H9 (cell line): ENCODE measurements at regions not wholly inside any gene's neighbourhood (a gene's known extent, or its start where the extent isn't known, plus 50 kb on each side); places are given as distances from the start of the nearest gene placed in this dataset.

Source experiments
- DNase-seq: peaks from one replicate; pipeline ENCODE4 v3.0.0-alpha.2; 2017
- H2AFZ ChIP-seq: one replicate; pipeline ENCODE4 v1.6.1; 2013; ENCODE audit warnings: mild to moderate bottlenecking, low read length, control low read depth, moderate library complexity
- H2AK5ac ChIP-seq: 2 replicates; pipeline ENCODE4 v1.6.1; 2013; ENCODE audit warnings: low read length, control low read depth, mixed read lengths; ENCODE audit not compliant: insufficient read length
- H2BK120ac ChIP-seq: one replicate; pipeline ENCODE4 v1.6.1; 2013; ENCODE audit warnings: low read depth, mild to moderate bottlenecking, low read length, control low read depth, inconsistent platforms; ENCODE audit not compliant: poor library complexity, severe bottlenecking
- H2BK12ac ChIP-seq: 2 replicates; pipeline ENCODE4 v1.6.1; 2013; ENCODE audit warnings: low read length, control low read depth, mixed read lengths, low read depth; ENCODE audit not compliant: insufficient read length
- H2BK15ac ChIP-seq: 2 replicates; pipeline ENCODE4 v1.6.1; 2013; ENCODE audit warnings: low read depth, low read length, control low read depth
- H2BK20ac ChIP-seq: one replicate; pipeline ENCODE4 v1.6.1; 2013; ENCODE audit warnings: low read depth, mild to moderate bottlenecking, low read length, control low read depth, inconsistent platforms; ENCODE audit not compliant: poor library complexity, severe bottlenecking
- H2BK5ac ChIP-seq: 2 replicates; pipeline ENCODE4 v1.6.1; 2013; ENCODE audit warnings: low read length, control low read depth, mixed read lengths; ENCODE audit not compliant: insufficient read length
- H3K14ac ChIP-seq: 2 replicates; pipeline ENCODE4 v1.6.1; 2013; ENCODE audit warnings: low read length, control low read depth; ENCODE audit not compliant: insufficient read depth
- H3K18ac ChIP-seq: 2 replicates; pipeline ENCODE4 v1.6.1; 2013; ENCODE audit warnings: low read depth, mild to moderate bottlenecking, mixed read lengths, low read length, control low read depth; ENCODE audit not compliant: insufficient read length
- H3K23ac ChIP-seq: 2 replicates; pipeline ENCODE4 v1.6.1; 2013; ENCODE audit warnings: low read length, control low read depth, mixed read lengths, low read depth; ENCODE audit not compliant: insufficient read length
- H3K23me2 ChIP-seq: 2 replicates; pipeline ENCODE4 v1.6.1; 2013; ENCODE audit warnings: low read depth, mild to moderate bottlenecking, mixed read lengths, low read length, control low read depth; ENCODE audit not compliant: insufficient read length, poor library complexity, severe bottlenecking
- H3K27ac ChIP-seq: 2 replicates; pipeline ENCODE4 v1.5.1; 2013; ENCODE audit warnings: low read length, control low read depth, mixed read lengths, low read depth; ENCODE audit not compliant: insufficient read length
- H3K27me3 ChIP-seq: 2 replicates; pipeline ENCODE4 v1.6.1; 2013; ENCODE audit warnings: low read length, control low read depth, inconsistent platforms; ENCODE audit not compliant: insufficient read depth
- H3K4ac ChIP-seq: 2 replicates; pipeline ENCODE4 v1.6.1; 2013; ENCODE audit warnings: low read depth, mild to moderate bottlenecking, control low read depth, inconsistent platforms, low read length, moderate library complexity
- H3K4me1 ChIP-seq: 2 replicates; pipeline ENCODE4 v1.6.1; 2013; ENCODE audit warnings: low read length, control low read depth, inconsistent platforms; ENCODE audit not compliant: insufficient read depth
- H3K4me2 ChIP-seq: 2 replicates; pipeline ENCODE4 v1.6.1; 2013; ENCODE audit warnings: low read length, control low read depth, mixed read lengths; ENCODE audit not compliant: insufficient read length, insufficient read depth
- H3K56ac ChIP-seq: 2 replicates; pipeline ENCODE4 v1.6.1; 2013; ENCODE audit warnings: low read depth, mild to moderate bottlenecking, mixed read lengths, low read length, control low read depth; ENCODE audit not compliant: insufficient read length
- H3K79me1 ChIP-seq: 2 replicates; pipeline ENCODE4 v1.6.1; 2013; ENCODE audit warnings: low read depth, mild to moderate bottlenecking, moderate library complexity, low read length, control low read depth, inconsistent platforms; ENCODE audit not compliant: insufficient read depth, poor library complexity, severe bottlenecking
- H3K79me2 ChIP-seq: 2 replicates; pipeline ENCODE4 v1.6.1; 2013; ENCODE audit warnings: low read length, control low read depth, inconsistent platforms; ENCODE audit not compliant: insufficient read depth
- H3K9ac ChIP-seq: 2 replicates; pipeline ENCODE4 v1.6.1; 2013; ENCODE audit warnings: low read length, control low read depth, mixed read lengths; ENCODE audit not compliant: insufficient read length; ENCODE audit errors: extremely low read depth
- H3K9me3 ChIP-seq: one replicate; pipeline ENCODE4 v1.6.1; 2013; ENCODE audit warnings: low read depth, low read length, inconsistent platforms; ENCODE audit not compliant: control insufficient read depth
- H3T11ph ChIP-seq: one replicate; pipeline ENCODE4 v1.6.1; 2013; ENCODE audit warnings: mild to moderate bottlenecking, low read length, control low read depth, inconsistent platforms
- H4K20me1 ChIP-seq: one replicate; pipeline ENCODE4 v1.6.1; 2013; ENCODE audit not compliant: control insufficient read depth, insufficient read length, insufficient read depth
- H4K5ac ChIP-seq: 2 replicates; pipeline ENCODE4 v1.6.1; 2013; ENCODE audit warnings: low read depth, mild to moderate bottlenecking, mixed read lengths, low read length, control low read depth; ENCODE audit not compliant: insufficient read length
- H4K8ac ChIP-seq: replicated peaks from 2 replicates; pipeline ENCODE4 v1.6.1; 2013; ENCODE audit warnings: low read length, control low read depth, mixed read lengths, low read depth; ENCODE audit not compliant: insufficient read length
- H4K91ac ChIP-seq: 2 replicates; pipeline ENCODE4 v1.6.1; 2013; ENCODE audit warnings: low read depth, mild to moderate bottlenecking, moderate library complexity, mixed read lengths, low read length, control low read depth; ENCODE audit not compliant: insufficient read length
- H3K27ac Mint-ChIP-seq, 3 experiments: 2 replicates in 2 of 3; 3 replicates in 1 of 3; pipeline ENCODE4 v1.8.0; 2020 to 2021; ENCODE audit warnings: mixed read lengths in 3 of 3, mild to moderate bottlenecking in 1 of 3, moderate library complexity in 1 of 3
- H3K27me3 Mint-ChIP-seq: 2 replicates; pipeline ENCODE4 v1.8.0; 2021; ENCODE audit warnings: low read depth, mild to moderate bottlenecking, moderate library complexity, mixed read lengths
- H3K36me3 Mint-ChIP-seq, 3 experiments: 2 replicates in 2 of 3; 3 replicates in 1 of 3; pipeline ENCODE4 v1.8.0; 2020 to 2021; ENCODE audit warnings: low read depth in 3 of 3, mixed read lengths in 3 of 3; ENCODE audit not compliant: insufficient read depth in 1 of 3
- H3K4me1 Mint-ChIP-seq, 2 experiments: 2 replicates each; pipeline ENCODE4 v1.8.0; 2020; ENCODE audit warnings: mixed read lengths in 2 of 2
- H3K4me3 Mint-ChIP-seq, 2 experiments: 2 replicates in 1 of 2; 3 replicates in 1 of 2; pipeline ENCODE4 v1.8.0; 2020 to 2021; ENCODE audit warnings: mild to moderate bottlenecking in 2 of 2, mixed read lengths in 2 of 2, moderate library complexity in 1 of 2
- H3K9me3 Mint-ChIP-seq, 2 experiments: 2 replicates in 1 of 2; 3 replicates in 1 of 2; pipeline ENCODE4 v1.8.0; 2020; ENCODE audit warnings: mild to moderate bottlenecking in 2 of 2, mixed read lengths in 2 of 2, moderate library complexity in 1 of 2
- CTCF ChIP-seq: fragments of 200-600 bp; sonication (generic); conservative IDR thresholded peaks from 3 replicates; pipeline ENCODE4 v1.8.0; 2021; ENCODE audit warnings: antibody characterized with exemption, mild to moderate bottlenecking
- WGBS: extraction: QIAGEN DNeasy Blood & Tissue Kit; methylation state at CpG from one replicate; pipeline ENCODE4 v1.1.7; 2013; ENCODE audit warnings: missing lambda C conversion rate, low lambda C conversion rate, mixed read lengths; ENCODE audit not compliant: insufficient read length; ENCODE audit errors: extremely low coverage; 5-methylcytosine and 5-hydroxymethylcytosine counted together

- no peaks in the 10 kb centered on the region for H3K4me1 ChIP-seq
- H2BK15ac ChIP-seq, result no peak overlapping the region
- H3K9ac ChIP-seq, result no peak overlapping the region
- no peak overlapping the region for H3K23ac ChIP-seq
- H3K14ac ChIP-seq, result no peak overlapping the region
- no peak for DNase-seq
- no peaks in the 10 kb centered on the region for H3K9me3 ChIP-seq
- no CpG with 5 or more reads among the region's 1 CpG for WGBS
- no peak overlapping the region for H3K27ac ChIP-seq
- Mint-ChIP-seq H3K27ac (no peak overlapping the region), H3K4me3 (no peak overlapping the region), H3K9me3 (no peaks in the 10 kb centered on the region), H3K4me1 (peaks cover 16 to 25% of the 10 kb centered on the region in 2 experiments), H3K36me3 (no peaks in the 10 kb centered on the region; a peak in 1 of 7 replicates), H3K27me3 (no peaks in the 10 kb centered on the region; the same call in 1 of the 2 replicates)
- peaks cover 2% of the 10 kb centered on the region for H4K20me1 ChIP-seq
- H3K23me2 ChIP-seq, result no peaks in the 10 kb centered on the region
- no peak overlapping the region for H4K5ac ChIP-seq
- H3K27me3 ChIP-seq, result no peaks in the 10 kb centered on the region
- H2BK20ac ChIP-seq, result no peak overlapping the region
- no peak overlapping the region for H2BK12ac ChIP-seq
- TF ChIP-seq CTCF, result no peak
- no peak overlapping the region for H3T11ph ChIP-seq
- no peak overlapping the region for H2BK5ac ChIP-seq
- H3K56ac ChIP-seq, result no peak overlapping the region
- H3K4me2 ChIP-seq, result no peak overlapping the region
- no peaks in the 10 kb centered on the region for H3K79me1 ChIP-seq
- H4K91ac ChIP-seq, result no peak overlapping the region
- no peak overlapping the region for H4K8ac ChIP-seq
- H3K79me2 ChIP-seq, result no peaks in the 10 kb centered on the region
- no peak overlapping the region for H2AK5ac ChIP-seq
- H2AFZ ChIP-seq, result no peak overlapping the region
- H2BK120ac ChIP-seq, result no peak overlapping the region
- H3K18ac ChIP-seq, result no peak overlapping the region
- H3K4ac ChIP-seq, result no peak overlapping the region
Measured at GRCh38 chr7:91690541-91691070, 189.9 kb downstream of the MTERF1 start.
